Colon (tissue), 2 donors: ENCODE measurements at regions not wholly inside any gene's neighbourhood (a gene's known extent, or its start where the extent isn't known, plus 50 kb on each side); places are given as distances from the start of the nearest gene placed in this dataset.

Source experiments
- FAIRE-seq: peaks from 2 replicates; lab custom pipeline; 2012; peaks lifted over from hg19 to GRCh38; lab: Jason Lieb, UNC
- donor health status: control.
- donor health status: control.

- FAIRE-seq: no peak
Measured at GRCh38 chr6:139497345-139497961, 123.0 kb upstream of the CITED2 start.

GRCh38 chr6:139496654-139497344 is 122.4 kb upstream of the CITED2 start:
- FAIRE-seq: no peak

- no peak for FAIRE-seq
Measured at GRCh38 chr6:139494376-139494990, 120.0 kb upstream of the CITED2 start.

- no peak for FAIRE-seq
Measured at GRCh38 chr6:139490482-139490881, 116.0 kb upstream of the CITED2 start.

- FAIRE-seq: no peak
Measured at GRCh38 chr6:139486476-139486799, 112.0 kb upstream of the CITED2 start.

DNA sequence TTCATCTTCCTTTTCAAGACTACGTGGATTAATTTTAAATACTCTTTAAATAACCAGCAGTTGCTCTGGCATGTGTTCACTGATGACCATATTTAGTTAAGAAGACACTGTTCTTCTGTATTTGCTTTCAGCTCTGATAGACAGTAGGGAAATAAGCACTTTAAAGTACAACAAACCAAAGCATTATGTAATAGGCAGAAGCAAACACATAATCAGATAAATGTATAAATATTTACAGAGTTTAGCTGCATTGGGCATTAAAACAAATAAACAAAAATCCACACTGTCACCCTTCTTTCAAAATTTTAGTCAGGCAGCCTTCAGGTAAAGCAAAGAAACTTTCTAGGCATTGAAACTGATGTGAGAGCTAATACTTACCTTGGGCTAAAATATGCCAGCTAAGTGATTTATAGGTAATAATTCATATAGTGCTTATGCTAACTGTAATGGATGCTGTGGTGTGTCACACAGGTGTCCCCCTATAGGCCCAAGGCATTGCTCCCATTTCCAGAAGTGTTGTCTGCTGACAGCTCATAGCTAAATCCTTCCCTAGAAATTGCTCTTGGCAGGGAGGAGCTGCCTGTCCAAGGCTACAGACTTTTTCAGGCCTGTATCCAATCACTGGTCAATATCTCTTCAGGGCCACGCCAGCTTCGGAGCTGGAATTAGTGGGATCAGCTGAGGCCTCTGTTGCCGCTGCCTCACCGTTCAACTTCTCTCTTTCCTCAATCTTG is 111.5 kb upstream of the CITED2 start:
- no peak for FAIRE-seq

DNA sequence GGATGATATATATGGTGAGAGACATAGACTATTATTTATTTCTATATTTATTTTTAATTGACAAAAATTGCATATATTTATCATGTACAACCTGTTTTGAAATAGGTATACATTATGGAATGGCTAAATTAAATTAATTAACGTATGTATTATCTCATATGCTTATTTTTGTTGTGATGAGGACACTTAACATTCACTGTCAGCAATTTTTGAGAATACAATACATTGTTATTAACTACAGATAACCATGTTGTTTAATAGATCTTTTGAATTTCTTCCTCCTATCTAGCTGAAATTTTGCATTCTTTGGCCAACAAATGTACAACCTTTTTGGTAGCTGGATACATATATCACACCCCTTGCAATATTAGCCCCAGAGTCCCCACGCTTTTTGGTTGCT is 110.7 kb upstream of the CITED2 start:
- FAIRE-seq: no peak

- no peak for FAIRE-seq
Measured at GRCh38 chr6:139483079-139483478, 108.6 kb upstream of the CITED2 start.

- no peak for FAIRE-seq
Measured at GRCh38 chr6:139482287-139482686, 107.8 kb upstream of the CITED2 start.

- no peak for FAIRE-seq
Measured at GRCh38 chr6:139480356-139481165, 106.1 kb upstream of the CITED2 start.

DNA sequence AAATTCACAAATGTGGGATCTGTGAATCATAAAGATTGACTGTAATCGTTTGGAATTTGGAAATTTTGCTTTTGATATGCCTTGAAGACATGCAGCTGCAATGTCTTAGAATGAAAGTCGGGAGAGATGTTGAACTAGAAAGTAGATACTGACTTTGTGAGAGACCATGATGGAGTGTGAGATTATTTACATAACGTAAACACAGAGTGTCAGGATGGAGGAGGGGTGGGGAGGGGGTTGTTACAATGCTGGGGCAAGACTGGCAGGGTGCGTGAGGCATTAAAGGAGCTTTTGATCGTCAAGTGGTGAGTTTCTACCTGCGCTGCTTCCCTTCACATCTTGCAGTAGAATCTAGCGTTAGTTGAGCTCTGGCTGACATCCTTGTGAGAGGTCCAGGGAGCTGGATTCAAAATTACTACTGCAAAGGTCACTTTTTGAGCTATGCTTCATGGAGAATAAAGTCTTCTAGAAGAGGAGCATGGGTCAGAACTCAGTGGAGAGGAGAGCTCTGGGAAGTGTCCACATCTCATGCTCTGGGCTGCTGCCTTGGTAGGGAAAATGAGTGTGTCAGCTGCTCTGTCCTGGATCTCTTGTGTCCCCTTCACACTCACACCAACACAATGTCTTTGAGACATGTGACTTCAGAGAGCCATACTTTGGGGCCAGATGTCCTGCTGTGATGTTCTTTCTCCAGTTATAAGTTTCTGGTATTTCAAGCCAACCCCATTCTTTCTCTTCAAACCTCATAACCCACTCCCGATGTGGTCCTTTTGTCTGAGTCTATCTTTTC is 105.2 kb upstream of the CITED2 start:
- no peak for FAIRE-seq

DNA sequence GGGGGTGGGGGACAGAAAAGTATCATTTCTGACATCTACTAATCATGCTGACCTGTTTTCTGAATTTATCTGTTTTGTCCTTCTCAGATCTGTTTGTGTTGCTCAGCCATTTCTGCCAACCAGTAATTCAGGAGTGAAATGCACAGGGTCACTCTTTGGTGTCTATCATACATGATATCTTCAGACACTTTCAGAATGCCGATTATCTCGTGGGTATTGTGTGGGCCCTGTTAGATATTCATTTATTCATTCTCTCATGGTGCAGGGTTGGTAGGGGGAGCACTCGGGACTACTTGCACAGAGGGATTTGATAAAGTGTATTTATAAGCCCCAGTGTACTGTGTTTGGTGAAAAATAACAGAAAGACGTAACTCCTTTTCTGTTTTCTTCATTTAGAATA is 101.2 kb upstream of the CITED2 start:
- FAIRE-seq: no peak

- no peak for FAIRE-seq
Measured at GRCh38 chr6:139475241-139475640, 100.8 kb upstream of the CITED2 start.

DNA sequence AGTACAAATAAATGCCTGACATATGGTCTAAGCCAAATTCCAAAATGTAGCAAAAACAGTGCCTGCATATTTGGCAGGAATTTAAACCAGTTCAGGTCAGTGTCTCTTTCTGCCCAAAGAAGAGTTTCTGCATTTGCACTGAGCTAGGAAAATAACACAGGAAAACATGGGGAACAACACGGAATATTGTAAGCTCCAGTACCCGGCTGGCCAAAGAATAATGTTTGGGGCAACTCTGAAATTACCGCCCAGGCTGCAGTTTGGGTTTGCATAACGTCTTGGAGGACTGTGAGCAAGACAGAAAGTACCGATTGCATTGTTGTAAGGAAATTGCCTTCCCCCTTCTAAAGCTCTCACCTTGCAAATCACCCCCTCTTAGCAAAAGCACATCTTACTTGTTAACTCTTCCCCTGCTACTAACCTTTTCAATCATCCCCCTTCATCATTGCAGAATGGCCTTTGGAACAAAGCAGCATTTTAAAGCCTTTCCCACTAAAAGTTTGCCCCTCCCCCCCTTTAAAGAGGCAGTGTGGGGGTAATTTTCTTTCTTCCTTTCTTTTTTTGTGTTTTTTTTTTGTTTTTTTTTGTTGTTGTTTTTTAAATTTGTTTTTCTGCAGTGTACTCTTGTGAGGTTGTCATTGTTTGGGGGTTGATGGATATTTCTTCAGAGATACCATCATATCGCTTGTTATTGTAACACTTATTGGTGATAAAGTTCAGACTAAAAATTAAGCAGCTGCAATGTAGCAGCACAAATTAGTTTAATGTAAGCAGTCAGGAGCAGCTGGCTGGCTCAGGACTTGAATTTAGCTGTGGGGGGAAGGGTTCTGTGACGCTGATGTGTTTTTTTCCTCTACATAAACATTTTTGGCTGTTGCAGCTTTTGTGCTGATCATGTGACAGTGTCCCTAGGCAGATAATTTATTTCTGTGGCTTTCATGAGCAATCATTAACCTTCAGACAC is 100.0 kb upstream of the CITED2 start:
- no peak for FAIRE-seq

GRCh38 chr6:139473731-139474130 is 99.3 kb upstream of the CITED2 start:
- FAIRE-seq: no peak

DNA sequence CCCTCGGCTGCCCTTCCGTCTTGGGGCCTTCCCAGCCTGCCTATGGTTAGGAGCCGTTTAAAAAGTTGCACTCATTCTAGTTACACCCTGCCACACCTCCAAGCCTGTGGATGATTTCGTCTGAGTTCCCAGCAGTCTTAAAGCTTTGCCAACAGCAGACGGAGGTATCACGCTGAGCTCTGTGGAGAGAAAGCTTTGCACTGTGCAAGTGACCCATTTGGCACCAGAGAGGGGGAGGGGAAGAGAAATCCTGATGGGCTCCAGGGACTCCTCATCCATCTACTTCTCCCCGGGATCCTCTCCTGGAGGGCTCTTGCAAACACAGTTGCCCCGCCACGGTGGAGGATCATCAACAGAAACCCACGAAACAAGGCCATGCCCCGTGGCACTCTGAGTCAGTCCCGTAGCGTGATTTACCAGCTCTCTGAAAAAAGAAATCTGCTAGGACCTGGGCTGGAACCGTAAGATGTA is 98.8 kb upstream of the CITED2 start:
- no peak for FAIRE-seq

GRCh38 chr6:139472351-139473015 is 98.0 kb upstream of the CITED2 start:
- FAIRE-seq: no peak

GRCh38 chr6:139470997-139471396 is 96.5 kb upstream of the CITED2 start:
- FAIRE-seq: no peak

GRCh38 chr6:139468178-139468819 is 93.9 kb upstream of the CITED2 start:
- FAIRE-seq: no peak
